ENCODE measurements at regions not wholly inside any gene's neighbourhood (a gene's known extent, or its start where the extent isn't known, plus 50 kb on each side); places are given as distances from the start of the nearest gene placed in this dataset.

- DNase-seq: no peak
Observed at GRCh38 chr10:10471758-10472157, 545.9 kb upstream of the CELF2 start.

GRCh38 chr10:10475812-10476211, 541.9 kb upstream of the CELF2 start:
- DNase-seq: no peak

- no peak for DNase-seq
Observed at GRCh38 chr10:10477844-10478243, 539.8 kb upstream of the CELF2 start.

- no peak for DNase-seq
Observed at GRCh38 chr10:10479465-10479864, 538.2 kb upstream of the CELF2 start.

- no peak for DNase-seq
Observed at GRCh38 chr10:10482613-10483012, 535.1 kb upstream of the CELF2 start.

DNA sequence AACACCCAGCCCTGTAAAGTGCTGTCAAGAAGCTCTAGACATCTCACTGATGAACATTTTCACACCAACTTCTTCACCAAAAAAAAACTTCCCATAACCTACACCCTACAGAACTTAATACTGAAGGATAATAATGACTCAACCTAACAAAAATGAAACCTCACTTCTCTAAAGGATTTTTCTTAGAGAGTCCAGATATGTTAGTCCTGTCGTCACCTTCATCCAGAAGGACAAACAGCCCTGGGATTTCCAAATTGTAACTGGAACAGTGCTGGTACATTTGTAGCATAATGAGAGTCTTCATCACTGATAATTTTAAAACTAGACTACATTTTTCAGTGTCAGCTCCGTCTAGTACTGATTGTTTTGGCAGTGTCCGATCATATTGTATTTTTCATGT, 528.6 kb upstream of the CELF2 start:
- no peak for DNase-seq

GRCh38 chr10:10489805-10490571, 527.7 kb upstream of the CELF2 start:
- no peak for DNase-seq

GRCh38 chr10:10490581-10490980, 527.1 kb upstream of the CELF2 start:
- DNase-seq: no peak

DNA sequence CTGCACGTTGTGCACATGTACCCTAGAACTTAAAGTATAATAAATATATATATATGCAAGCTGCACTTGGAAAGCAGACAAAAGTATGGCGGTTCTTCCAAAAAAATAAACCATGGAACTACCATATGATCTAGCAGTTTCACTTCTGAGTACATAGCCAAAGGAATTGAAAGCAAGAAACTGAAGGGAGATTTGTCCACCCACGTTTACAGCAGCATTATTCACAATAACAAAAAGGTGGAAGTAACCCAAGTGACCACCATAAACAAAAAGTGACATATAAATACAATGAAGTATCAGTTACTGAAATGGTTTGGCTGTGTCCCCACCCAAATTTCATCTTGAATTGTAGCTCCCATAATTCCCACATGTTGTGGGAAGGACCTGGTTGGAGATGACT, 525.3 kb upstream of the CELF2 start:
- DNase-seq: no peak

DNA sequence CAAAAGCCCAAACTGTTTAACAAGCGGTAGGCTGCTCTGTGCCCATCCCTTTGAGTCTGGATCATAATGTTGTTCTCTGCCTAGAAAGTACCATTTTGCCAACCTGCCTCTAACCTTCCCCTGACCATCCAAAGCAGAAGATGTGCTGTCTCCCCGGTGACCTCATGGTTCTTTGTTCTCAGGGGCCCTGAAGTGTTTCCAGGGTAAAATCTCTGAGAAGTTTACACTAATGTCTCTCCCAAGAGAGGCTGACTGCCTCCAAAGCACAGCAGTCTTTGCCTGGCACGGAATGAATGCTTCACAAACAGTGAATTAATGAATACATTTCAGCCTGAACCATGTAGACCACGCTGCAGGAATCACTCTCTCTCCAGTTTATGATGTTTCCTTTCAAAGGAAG, 523.8 kb upstream of the CELF2 start:
- DNase-seq: no peak

GRCh38 chr10:10497245-10497644, 520.4 kb upstream of the CELF2 start:
- no peak for DNase-seq

DNA sequence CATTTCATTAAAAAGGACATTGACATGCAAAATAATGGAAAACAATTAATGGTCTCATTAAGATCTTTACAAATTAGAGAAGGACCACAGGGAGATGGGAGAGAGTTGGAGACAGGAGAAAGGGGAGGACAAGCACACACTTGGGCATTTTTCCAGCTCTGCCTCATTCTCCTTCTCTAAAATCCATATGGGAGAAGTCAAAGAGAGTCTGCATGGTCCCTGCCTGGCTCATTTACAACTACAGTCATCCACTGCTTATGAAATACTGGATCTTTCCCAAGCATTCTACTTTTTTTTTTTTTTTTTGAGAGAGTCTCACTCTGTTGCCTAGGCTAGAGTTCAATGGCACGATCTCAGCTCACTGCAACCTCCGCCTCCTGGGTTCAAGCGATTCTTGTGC, 518.9 kb upstream of the CELF2 start:
- no peak for DNase-seq

- no peak for DNase-seq
Observed at GRCh38 chr10:10499839-10500238, 517.8 kb upstream of the CELF2 start.

GRCh38 chr10:10500937-10501336, 516.7 kb upstream of the CELF2 start:
- no peak for DNase-seq

- no peak for DNase-seq
Observed at GRCh38 chr10:10503772-10504171, 513.9 kb upstream of the CELF2 start.

DNA sequence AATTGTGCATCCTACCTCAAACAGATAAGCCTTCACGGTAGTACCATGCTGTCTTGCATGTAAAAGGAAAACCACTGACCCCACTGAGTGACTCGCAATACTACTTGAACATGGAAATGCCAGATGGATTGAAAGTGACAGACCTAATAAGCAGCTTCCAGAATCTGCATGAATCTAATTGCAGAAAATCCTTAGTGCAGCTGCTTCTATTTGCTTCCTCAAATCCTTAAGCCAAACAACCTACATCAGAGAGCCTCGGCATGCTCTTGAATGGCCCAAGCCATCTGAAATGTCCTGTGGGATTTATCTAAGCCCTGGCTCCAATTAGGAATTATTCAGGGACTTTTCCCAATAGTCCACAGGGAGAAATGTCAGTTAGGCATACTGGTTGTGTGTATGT, 509.5 kb upstream of the CELF2 start:
- no peak for DNase-seq

DNA sequence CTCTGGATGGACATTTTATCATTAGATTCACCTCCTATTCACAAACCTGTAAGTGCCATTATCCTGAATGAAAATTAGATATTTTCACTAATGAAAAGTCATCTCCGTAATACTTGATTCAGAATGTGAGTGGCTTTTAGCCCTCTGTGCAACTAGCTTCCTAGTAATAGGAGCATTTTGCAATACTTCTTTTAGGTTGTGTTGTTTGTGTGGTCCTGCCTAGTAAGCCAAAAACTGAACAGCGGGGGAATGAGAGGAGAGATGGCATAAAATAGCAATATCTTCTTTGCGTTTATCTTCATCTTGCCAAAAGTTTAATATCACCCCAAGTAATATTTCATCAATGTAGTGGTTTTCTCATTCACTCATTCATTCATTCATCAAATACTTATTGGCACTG, 507.5 kb upstream of the CELF2 start:
- DNase-seq: no peak

DNA sequence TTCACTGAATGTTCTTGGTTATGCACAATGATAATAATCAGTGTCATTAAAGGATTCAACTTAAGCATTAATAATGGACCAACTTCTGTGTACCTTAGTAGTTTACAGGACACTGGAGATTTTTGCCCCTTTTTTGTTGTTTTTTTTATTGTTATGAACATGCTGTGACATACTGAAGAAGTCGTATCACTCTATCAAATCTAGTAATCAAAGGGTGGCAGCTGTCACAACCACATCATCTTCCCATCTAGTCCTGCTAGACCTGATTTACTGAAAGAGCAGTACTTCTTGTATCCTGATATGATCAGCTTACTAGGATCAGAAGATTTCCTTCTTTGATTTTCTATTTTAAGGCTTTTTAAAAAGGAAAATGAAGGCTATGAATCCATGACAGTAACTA, 504.6 kb upstream of the CELF2 start:
- DNase-seq: no peak

- DNase-seq: no peak
Observed at GRCh38 chr10:10513898-10514297, 503.8 kb upstream of the CELF2 start.

DNA sequence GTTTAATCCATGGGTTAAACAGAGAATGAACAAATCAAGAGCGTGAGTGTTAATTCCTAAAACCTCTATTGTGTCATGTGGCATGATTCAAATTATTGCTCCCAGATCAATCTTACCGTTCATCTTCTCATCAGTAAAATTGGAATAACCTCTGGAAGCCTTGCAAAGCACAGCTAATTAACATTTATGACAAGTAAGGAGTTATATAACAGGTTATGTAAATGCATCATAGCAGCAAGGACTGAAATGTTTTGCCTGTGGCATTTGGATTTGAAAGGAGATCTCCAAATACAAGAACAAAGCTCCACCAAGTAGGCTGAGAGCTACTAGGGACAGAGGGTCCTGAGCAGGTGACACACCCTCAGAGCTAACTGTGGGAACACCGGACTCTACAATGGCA, 502.9 kb upstream of the CELF2 start:
- DNase-seq: no peak

- DNase-seq: no peak
Observed at GRCh38 chr10:10515479-10516204, 502.0 kb upstream of the CELF2 start.

GRCh38 chr10:10516346-10517130, 501.1 kb upstream of the CELF2 start:
- DNase-seq: no peak

GRCh38 chr10:10517866-10518265, 499.8 kb upstream of the CELF2 start:
- DNase-seq: no peak

DNA sequence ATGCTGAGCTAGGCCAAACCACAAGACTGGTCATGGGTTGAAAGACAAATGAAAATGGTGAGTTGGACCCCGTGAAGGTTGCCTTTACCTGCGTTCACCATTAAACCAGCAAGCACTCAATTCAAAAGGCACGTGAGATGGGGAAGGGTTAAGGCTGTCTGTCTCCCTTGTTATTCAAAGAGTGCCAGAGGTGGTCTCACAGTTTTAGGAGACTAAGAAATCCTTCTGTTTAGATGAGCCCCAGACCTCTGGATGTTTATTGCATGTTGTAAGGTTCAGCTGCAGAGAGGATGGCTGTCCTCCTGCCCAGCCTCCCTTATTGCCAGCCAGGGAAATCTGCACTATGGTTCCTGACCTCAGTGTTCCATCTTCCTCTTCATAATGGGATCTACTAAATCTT, 498.0 kb upstream of the CELF2 start:
- no peak for DNase-seq

Data from activated CD4-positive, alpha-beta T cell treated with anti-CD3 and anti-CD28 coated beads, Interleukin-2, amount 50 U/mL, for 4 hours (primary cell).